T-helper 1 cell (primary cell): ENCODE measurements at regions not wholly inside any gene's neighbourhood (a gene's known extent, or its start where the extent isn't known, plus 50 kb on each side); places are given as distances from the start of the nearest gene placed in this dataset.
"Not testable (repeated sequence)": the region's sequence is repeated elsewhere in the genome, so short reads cannot be mapped to it uniquely, and the experiment has no call there.

ENCODE experiments used
- DNase-seq, 5 donors: peaks; one replicate each; pipeline ENCODE4 v3.0.0-alpha.2; 2012 to 2020

GRCh38 chr4:49510238-49510637 is 524.2 kb downstream of the CWH43 start:
- DNase-seq: peak in 1 of 5 donors; percentile 33

- peak in 1 of 5 donors; percentile 34 for DNase-seq
Observed at GRCh38 chr4:49511353-49511752, 525.3 kb downstream of the CWH43 start.

- peak in 2 of 5 donors; percentile 16 to 33 for DNase-seq
Observed at GRCh38 chr4:49511881-49512491, 525.9 kb downstream of the CWH43 start.

GRCh38 chr4:49512641-49513545 is 526.8 kb downstream of the CWH43 start:
- peak in 3 of 5 donors; percentile 16 to 42 (median 27) for DNase-seq

- DNase-seq: peak in 2 of 5 donors; percentile 19 to 24
Observed at GRCh38 chr4:49513546-49514115, 527.6 kb downstream of the CWH43 start.

- peak in 3 of 5 donors; percentile 15 to 39 (median 28) for DNase-seq
Observed at GRCh38 chr4:49514171-49514699, 528.2 kb downstream of the CWH43 start.

- DNase-seq: peak in 2 of 5 donors; percentile 14 to 15
Observed at GRCh38 chr4:49514841-49515240, 528.8 kb downstream of the CWH43 start.

GRCh38 chr4:49515241-49515640 is 529.2 kb downstream of the CWH43 start:
- DNase-seq: not testable (repeated sequence)

GRCh38 chr4:49516096-49516495 is 530.0 kb downstream of the CWH43 start:
- not testable (repeated sequence) for DNase-seq

GRCh38 chr4:49516796-49517195 is 530.7 kb downstream of the CWH43 start:
- DNase-seq: no peak

GRCh38 chr4:49517485-49518205 is 531.6 kb downstream of the CWH43 start:
- not testable (repeated sequence) for DNase-seq

GRCh38 chr4:49519150-49520035 is 533.3 kb downstream of the CWH43 start:
- not testable (repeated sequence) for DNase-seq

GRCh38 chr4:49523816-49524765 is 538.0 kb downstream of the CWH43 start:
- not testable (repeated sequence) for DNase-seq

- not testable (repeated sequence) for DNase-seq
Observed at GRCh38 chr4:49558916-49559676, 573.0 kb downstream of the CWH43 start.

- DNase-seq: not testable (repeated sequence)
Observed at GRCh38 chr4:49560131-49560816, 574.2 kb downstream of the CWH43 start.

GRCh38 chr4:49560883-49561282 is 574.8 kb downstream of the CWH43 start:
- DNase-seq: not testable (repeated sequence)

- not testable (repeated sequence) for DNase-seq
Observed at GRCh38 chr4:49570248-49570647, 584.2 kb downstream of the CWH43 start.

- DNase-seq: not testable (repeated sequence)
Observed at GRCh38 chr4:49573666-49574215, 587.7 kb downstream of the CWH43 start.
